GM23248 (cell line): ENCODE measurements at regions not wholly inside any gene's neighbourhood (a gene's known extent, or its start where the extent isn't known, plus 50 kb on each side); places are given as distances from the start of the nearest gene placed in this dataset.
A peak's percentile ranks its signal among the peaks of the same experiment; 100 is the strongest.

Experiments
- DNase-seq: peaks from one replicate; pipeline ENCODE4 v3.0.0-alpha.2; 2015
- H2AFZ ChIP-seq: fragments of 200-600 bp; sonication (generic); 2 replicates; pipeline ENCODE4 v1.6.1; 2016; ENCODE audit warnings: antibody characterized with exemption
- H3F3A ChIP-seq: fragments of 200-600 bp; sonication (generic); 2 replicates; pipeline ENCODE4 v1.6.1; 2016; ENCODE audit warnings: mild to moderate bottlenecking, antibody characterized with exemption, mixed run types; ENCODE audit not compliant: insufficient read depth
- H3K27ac ChIP-seq: fragments of 200-600 bp; sonication (generic); 2 replicates; pipeline ENCODE4 v1.5.1; 2016; ENCODE audit warnings: mild to moderate bottlenecking
- H3K27me3 ChIP-seq: fragments of 200-600 bp; sonication (generic); replicated peaks from 2 replicates; pipeline ENCODE4 v1.6.1; 2016; ENCODE audit warnings: mild to moderate bottlenecking; ENCODE audit not compliant: insufficient read depth
- H3K36me3 ChIP-seq: fragments of 200-600 bp; sonication (generic); 2 replicates; pipeline ENCODE4 v1.6.1; 2016; ENCODE audit warnings: low read depth, mild to moderate bottlenecking
- H3K4me1 ChIP-seq: fragments of 200-600 bp; sonication (generic); 2 replicates; pipeline ENCODE4 v1.6.1; 2016; ENCODE audit warnings: mild to moderate bottlenecking; ENCODE audit not compliant: insufficient read depth
- H3K4me2 ChIP-seq: fragments of 200-600 bp; sonication (generic); one replicate; pipeline ENCODE4 v1.6.1; 2016; ENCODE audit warnings: mild to moderate bottlenecking; ENCODE audit not compliant: unreplicated experiment
- H3K4me3 ChIP-seq: fragments of 200-600 bp; sonication (generic); 2 replicates; pipeline ENCODE4 v1.5.1; 2016; ENCODE audit warnings: mild to moderate bottlenecking
- H3K79me2 ChIP-seq: fragments of 200-600 bp; sonication (generic); 2 replicates; pipeline ENCODE4 v1.6.1; 2016; ENCODE audit warnings: mild to moderate bottlenecking; ENCODE audit not compliant: insufficient read depth
- H3K9ac ChIP-seq: fragments of 200-600 bp; sonication (generic); 2 replicates; pipeline ENCODE4 v1.6.1; 2016; ENCODE audit warnings: mild to moderate bottlenecking
- H3K9me2 ChIP-seq: fragments of 200-600 bp; sonication (generic); 2 replicates; pipeline ENCODE4 v1.6.1; 2016; ENCODE audit warnings: mixed run types, mild to moderate bottlenecking, moderate library complexity; ENCODE audit not compliant: insufficient read depth
- H3K9me3 ChIP-seq: fragments of 200-600 bp; sonication (generic); one replicate; pipeline ENCODE4 v1.6.1; 2017; ENCODE audit warnings: low read depth
- H4K20me1 ChIP-seq: fragments of 200-600 bp; sonication (generic); 2 replicates; pipeline ENCODE4 v1.6.0; 2016; ENCODE audit not compliant: insufficient read depth
- EZH2 ChIP-seq: fragments of 200-600 bp; sonication (generic); IDR thresholded peaks from 2 replicates; pipeline ENCODE4 v1.6.1; 2018; ENCODE audit warnings: antibody characterized with exemption, mild to moderate bottlenecking; ENCODE audit not compliant: insufficient read depth, poor library complexity, severe bottlenecking
- EZH2phosphoT487 ChIP-seq: fragments of 200-600 bp; sonication (generic); IDR thresholded peaks from 2 replicates; pipeline ENCODE4 v1.6.1; 2018; ENCODE audit warnings: antibody characterized with exemption, moderate library complexity, mild to moderate bottlenecking, low read depth; ENCODE audit not compliant: insufficient read depth
- WGBS, 2 experiments: methylation state at CpG; one replicate each; pipeline ENCODE4 v1.1.6; 2015 to 2017; ENCODE audit warnings: low lambda C conversion rate in 2 of 2, low coverage in 1 of 2; ENCODE audit errors: missing lambda C conversion rate in 2 of 2; 5-methylcytosine and 5-hydroxymethylcytosine counted together
- in situ Hi-C: fragments of 300-500 bp; cut with MboI; formaldehyde crosslinking; loops from 2 replicates; pipeline ENCODE4 v1.15.0; 2020

DNA sequence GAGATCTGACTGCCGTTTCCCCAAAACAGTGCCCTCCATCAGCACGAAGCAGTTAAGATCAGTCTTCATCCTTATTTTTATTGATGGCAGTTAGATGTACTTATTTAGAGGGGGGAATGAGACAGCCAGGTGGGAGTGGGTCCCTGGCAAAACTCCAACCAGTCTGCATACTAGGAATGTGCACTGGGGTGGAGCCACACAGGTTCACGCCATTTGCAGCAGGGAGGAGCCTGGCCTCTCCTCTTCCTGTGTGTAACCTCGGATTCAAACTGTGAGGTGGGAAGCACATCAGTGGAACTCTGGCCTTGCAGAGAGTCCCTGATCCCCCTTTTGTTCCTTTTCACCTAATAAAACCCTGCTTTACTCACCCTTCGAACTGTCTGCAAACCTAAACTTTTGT is 987.7 kb upstream of the GRIA3 start:
- Histone ChIP-seq H4K20me1 (no peaks in the 10 kb centered on the region), H3K9me2 (no peaks in the 10 kb centered on the region), H3K27me3 (no peaks in the 10 kb centered on the region), H3K27ac (no peak overlapping the region), H3K36me3 (no peaks in the 10 kb centered on the region), H3K4me2 (no peak overlapping the region), H3K9ac (no peak overlapping the region), H3K79me2 (no peaks in the 10 kb centered on the region), H3K4me1 (no peaks in the 10 kb centered on the region), H3K4me3 (no peak overlapping the region), H2AFZ (no peak overlapping the region), H3F3A (no peaks in the 10 kb centered on the region), H3K9me3 (no peaks in the 10 kb centered on the region)
- DNase-seq: no peak
- WGBS, 2 experiments: 26 to 36% methylated on average over 5 of the region's 5 CpGs
- in situ Hi-C loops: no loop called here
- TF ChIP-seq EZH2 (no peak), EZH2phosphoT487 (no peak)

DNA sequence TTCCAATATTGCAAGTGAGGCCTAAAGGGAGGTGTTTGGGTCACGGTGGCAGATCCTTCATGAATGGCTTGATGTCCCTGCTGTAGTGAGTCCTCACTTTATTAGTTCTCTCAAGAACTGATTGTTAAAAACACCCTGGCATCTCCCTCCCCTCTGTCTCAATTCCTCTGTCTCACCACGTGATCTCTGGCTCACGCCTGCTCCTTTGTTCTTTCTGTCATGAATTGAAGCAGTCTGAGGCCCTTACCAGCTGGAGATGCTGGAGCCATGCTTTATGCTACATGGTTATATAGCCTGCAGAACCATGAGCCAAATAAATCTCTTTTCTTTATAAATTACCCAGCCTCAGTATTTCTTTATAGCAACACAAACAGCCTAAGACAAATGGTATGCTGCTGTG is 980.7 kb upstream of the GRIA3 start:
- Histone ChIP-seq H3K27me3 (no peaks in the 10 kb centered on the region), H3K9me3 (no peaks in the 10 kb centered on the region), H3K4me2 (no peak overlapping the region), H4K20me1 (no peaks in the 10 kb centered on the region), H3K27ac (no peak overlapping the region), H3K4me1 (no peaks in the 10 kb centered on the region), H2AFZ (no peak overlapping the region), H3F3A (no peaks in the 10 kb centered on the region), H3K36me3 (no peaks in the 10 kb centered on the region), H3K4me3 (no peak overlapping the region), H3K79me2 (no peaks in the 10 kb centered on the region), H3K9ac (no peak overlapping the region), H3K9me2 (no peaks in the 10 kb centered on the region)
- no peak for TF ChIP-seq EZH2
- no peak for TF ChIP-seq EZH2phosphoT487
- 24 to 34% methylated on average over 2 to 3 of the region's 3 CpGs for WGBS, 2 experiments
- no peak for DNase-seq
- in situ Hi-C loops: no loop called here

DNA sequence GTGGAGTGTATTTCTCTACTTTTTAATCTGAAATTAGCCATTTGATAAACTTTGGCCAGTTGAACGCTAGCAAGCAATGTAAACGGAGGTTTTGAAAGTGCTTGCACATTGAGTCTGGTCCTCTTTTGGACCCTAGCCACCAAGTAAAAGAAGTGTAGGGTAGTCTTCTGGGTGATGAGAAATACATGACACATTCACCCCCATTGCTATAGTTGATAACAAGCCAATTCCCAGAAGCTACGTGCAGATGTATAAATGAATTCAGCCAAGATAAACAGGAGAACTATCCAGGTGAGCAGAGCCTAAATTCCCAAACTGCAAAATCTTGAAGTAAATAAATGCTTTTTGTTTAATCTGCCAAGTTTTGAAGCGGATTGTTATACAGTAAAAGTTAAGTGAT is 965.4 kb upstream of the GRIA3 start:
- 47 to 51% methylated on average over 4 of the region's 4 CpGs for WGBS, 2 experiments
- Histone ChIP-seq H3K4me3 (no peak overlapping the region), H3K27me3 (no peaks in the 10 kb centered on the region), H3K9me3 (no peaks in the 10 kb centered on the region), H3K27ac (no peak overlapping the region), H3F3A (no peaks in the 10 kb centered on the region), H2AFZ (no peak overlapping the region), H4K20me1 (no peaks in the 10 kb centered on the region), H3K36me3 (no peaks in the 10 kb centered on the region), H3K4me1 (no peaks in the 10 kb centered on the region), H3K4me2 (no peak overlapping the region), H3K9me2 (no peaks in the 10 kb centered on the region), H3K9ac (no peak overlapping the region), H3K79me2 (no peaks in the 10 kb centered on the region)
- no peak for DNase-seq
- in situ Hi-C loops: no loop called here
- TF ChIP-seq EZH2phosphoT487 (no peak), EZH2 (no peak)

DNA sequence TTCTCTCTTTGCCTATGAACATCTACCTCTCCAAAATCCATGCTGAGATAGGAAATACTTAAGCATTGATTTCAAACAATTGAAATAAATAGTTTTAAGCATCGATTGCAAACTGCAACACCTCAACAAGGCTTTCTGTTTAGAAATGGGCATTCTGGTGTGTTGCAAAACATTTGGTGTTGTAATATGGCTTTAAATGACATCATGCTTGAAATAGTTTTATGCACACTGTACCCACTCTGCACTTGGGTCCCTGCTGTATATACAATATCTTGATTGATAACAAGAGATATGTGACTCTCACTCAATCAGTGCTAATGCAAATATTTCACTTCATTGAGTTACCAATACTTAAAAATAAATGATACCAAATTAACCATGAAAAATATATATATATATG is 964.9 kb upstream of the GRIA3 start:
- no peaks in the 10 kb centered on the region for H3K36me3 ChIP-seq
- in situ Hi-C loops: no loop called here
- H3K27me3 ChIP-seq: no peaks in the 10 kb centered on the region
- H3K9ac ChIP-seq: no peak overlapping the region
- no peak overlapping the region for H3K4me2 ChIP-seq
- no peaks in the 10 kb centered on the region for H3K9me2 ChIP-seq
- no peaks in the 10 kb centered on the region for H3K79me2 ChIP-seq
- no peaks in the 10 kb centered on the region for H4K20me1 ChIP-seq
- H3K27ac ChIP-seq: no peak overlapping the region
- WGBS, 2 experiments: 40 to 52% methylated on average over 1 of the region's 1 CpG
- H2AFZ ChIP-seq: no peak overlapping the region
- DNase-seq: peak; percentile 5
- H3F3A ChIP-seq: no peaks in the 10 kb centered on the region
- H3K4me1 ChIP-seq: no peaks in the 10 kb centered on the region
- no peaks in the 10 kb centered on the region for H3K9me3 ChIP-seq
- TF ChIP-seq EZH2phosphoT487 (no peak), EZH2 (no peak)
- H3K4me3 ChIP-seq: no peak overlapping the region

DNA sequence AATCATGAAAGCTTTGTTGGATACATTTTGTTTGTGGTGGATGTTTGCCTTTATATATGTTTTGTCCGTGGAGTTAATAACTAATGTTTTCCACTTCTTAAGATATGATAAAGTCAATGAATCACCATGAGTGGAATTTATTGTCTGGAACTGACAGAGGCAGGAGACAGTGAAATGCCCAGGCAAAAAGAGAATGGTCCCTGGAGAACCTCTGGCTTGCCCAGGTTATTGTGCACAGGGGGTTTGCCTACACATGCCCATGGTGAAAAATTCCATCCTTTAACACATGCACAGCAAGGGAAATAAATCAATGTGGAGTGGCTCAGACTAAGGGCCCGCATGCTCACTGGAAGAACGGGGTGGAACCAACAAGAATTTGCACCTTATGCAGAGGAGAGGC is 964.3 kb upstream of the GRIA3 start:
- H3K79me2 ChIP-seq: no peaks in the 10 kb centered on the region
- in situ Hi-C loops: no loop called here
- H3K27ac ChIP-seq: no peak overlapping the region
- 34 to 47% methylated on average over 3 of the region's 3 CpGs for WGBS, 2 experiments
- no peak overlapping the region for H3K9ac ChIP-seq
- H4K20me1 ChIP-seq: no peaks in the 10 kb centered on the region
- no peak overlapping the region for H3K4me3 ChIP-seq
- H3K4me1 ChIP-seq: no peaks in the 10 kb centered on the region
- TF ChIP-seq EZH2 (no peak), EZH2phosphoT487 (no peak)
- H3K27me3 ChIP-seq: no peaks in the 10 kb centered on the region
- H3K36me3 ChIP-seq: no peaks in the 10 kb centered on the region
- no peak for DNase-seq
- H3K9me3 ChIP-seq: no peaks in the 10 kb centered on the region
- no peak overlapping the region for H3K4me2 ChIP-seq
- no peak overlapping the region for H2AFZ ChIP-seq
- no peaks in the 10 kb centered on the region for H3K9me2 ChIP-seq
- H3F3A ChIP-seq: no peaks in the 10 kb centered on the region
